Fibroblast of the aortic adventitia (primary cell): ENCODE measurements at regions not wholly inside any gene's neighbourhood (a gene's known extent, or its start where the extent isn't known, plus 50 kb on each side); places are given as distances from the start of the nearest gene placed in this dataset.

ENCODE experiments used
- DNase-seq: peaks from one replicate; pipeline ENCODE4 v3.0.0-alpha.2; 2010; ENCODE audit warnings: low read depth
- H3K4me3 ChIP-seq: 2 replicates; pipeline ENCODE4 v1.5.1; 2011; ENCODE audit warnings: low read depth, mild to moderate bottlenecking, control low read depth, low read length, moderate library complexity
- TF ChIP-seq, protein P1 (sequence below): IDR thresholded peaks from 2 replicates; pipeline ENCODE4 v1.5.1; 2011; ENCODE audit warnings: mild to moderate bottlenecking, low read length, control low read depth, inconsistent platforms; ENCODE audit not compliant: insufficient read depth

DNA sequence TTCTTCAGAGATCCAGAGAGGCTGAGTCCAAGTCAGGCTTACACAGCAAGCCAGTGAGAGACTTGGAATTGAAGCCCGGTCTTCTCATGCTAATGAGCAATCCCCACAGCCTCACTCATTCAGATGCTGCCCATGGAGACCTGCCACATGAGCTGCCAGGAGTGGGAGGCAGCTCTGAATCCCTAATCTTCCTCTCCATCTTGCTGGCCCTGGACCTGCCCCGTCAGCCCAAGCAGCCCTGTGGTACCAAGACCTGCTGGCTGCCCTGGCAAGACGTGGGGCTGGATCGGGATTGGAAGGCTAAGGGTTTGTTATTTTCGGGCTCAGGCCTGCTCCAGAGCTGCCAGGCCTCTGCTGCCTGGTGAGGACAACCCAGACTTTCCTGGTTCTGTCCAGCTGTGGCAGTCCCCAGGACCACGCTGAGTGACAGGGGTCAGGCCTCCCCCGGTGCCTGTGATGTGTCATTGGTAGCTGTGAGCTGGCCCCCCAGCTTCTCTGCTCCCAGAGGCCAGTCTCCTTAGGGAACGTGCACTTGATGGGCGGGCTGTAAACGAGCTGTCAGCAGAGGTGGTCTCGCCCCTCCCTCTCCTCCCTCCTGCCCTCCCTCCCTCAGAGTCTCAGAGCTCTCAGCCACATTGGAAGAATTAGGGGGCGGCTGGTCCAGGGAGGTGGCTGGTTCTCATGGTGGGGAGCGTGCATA is 135.0 kb downstream of the FOXD2 start:
- TF ChIP-seq, protein P1, sequence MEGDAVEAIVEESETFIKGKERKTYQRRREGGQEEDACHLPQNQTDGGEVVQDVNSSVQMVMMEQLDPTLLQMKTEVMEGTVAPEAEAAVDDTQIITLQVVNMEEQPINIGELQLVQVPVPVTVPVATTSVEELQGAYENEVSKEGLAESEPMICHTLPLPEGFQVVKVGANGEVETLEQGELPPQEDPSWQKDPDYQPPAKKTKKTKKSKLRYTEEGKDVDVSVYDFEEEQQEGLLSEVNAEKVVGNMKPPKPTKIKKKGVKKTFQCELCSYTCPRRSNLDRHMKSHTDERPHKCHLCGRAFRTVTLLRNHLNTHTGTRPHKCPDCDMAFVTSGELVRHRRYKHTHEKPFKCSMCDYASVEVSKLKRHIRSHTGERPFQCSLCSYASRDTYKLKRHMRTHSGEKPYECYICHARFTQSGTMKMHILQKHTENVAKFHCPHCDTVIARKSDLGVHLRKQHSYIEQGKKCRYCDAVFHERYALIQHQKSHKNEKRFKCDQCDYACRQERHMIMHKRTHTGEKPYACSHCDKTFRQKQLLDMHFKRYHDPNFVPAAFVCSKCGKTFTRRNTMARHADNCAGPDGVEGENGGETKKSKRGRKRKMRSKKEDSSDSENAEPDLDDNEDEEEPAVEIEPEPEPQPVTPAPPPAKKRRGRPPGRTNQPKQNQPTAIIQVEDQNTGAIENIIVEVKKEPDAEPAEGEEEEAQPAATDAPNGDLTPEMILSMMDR = no peak
- no peak for DNase-seq
- H3K4me3 ChIP-seq = no peak overlapping the region

DNA sequence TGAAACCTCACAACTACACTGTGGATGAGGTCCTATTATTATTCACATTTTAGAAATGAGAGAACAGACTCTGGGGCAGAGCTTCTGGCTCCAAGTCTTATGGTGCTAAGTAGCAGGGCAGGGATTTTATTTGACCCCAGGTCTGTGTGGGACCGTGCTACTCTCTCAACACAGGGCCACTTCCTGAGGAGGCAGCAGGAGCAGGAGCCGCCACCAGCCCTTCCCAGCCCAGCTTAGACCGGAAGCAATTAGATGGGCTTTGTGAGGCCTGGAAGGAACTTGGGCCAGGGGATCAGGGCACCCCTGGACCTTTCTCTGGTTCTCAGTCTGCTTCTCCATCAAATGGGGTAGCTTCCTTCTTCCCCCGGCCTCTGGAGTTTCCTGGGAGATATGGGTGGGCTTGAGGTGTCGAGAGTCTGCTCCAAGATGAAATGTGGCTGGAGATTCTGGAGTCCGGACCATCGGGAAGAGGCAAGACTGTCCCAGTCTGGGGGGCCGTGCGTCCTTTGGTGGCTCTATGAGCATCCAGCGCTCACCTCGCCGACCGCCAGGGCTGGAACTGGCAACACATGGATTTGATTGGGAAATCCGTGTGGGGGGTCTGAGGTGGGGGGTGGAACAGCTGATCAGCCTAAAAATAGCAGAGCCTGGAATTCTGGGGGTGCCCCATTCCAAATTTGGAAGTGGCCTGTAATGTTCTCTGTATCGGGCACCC is 136.8 kb downstream of the FOXD2 start:
- no peak for DNase-seq
- TF ChIP-seq, protein P1 = no peak
- H3K4me3 ChIP-seq = no peak overlapping the region

DNA sequence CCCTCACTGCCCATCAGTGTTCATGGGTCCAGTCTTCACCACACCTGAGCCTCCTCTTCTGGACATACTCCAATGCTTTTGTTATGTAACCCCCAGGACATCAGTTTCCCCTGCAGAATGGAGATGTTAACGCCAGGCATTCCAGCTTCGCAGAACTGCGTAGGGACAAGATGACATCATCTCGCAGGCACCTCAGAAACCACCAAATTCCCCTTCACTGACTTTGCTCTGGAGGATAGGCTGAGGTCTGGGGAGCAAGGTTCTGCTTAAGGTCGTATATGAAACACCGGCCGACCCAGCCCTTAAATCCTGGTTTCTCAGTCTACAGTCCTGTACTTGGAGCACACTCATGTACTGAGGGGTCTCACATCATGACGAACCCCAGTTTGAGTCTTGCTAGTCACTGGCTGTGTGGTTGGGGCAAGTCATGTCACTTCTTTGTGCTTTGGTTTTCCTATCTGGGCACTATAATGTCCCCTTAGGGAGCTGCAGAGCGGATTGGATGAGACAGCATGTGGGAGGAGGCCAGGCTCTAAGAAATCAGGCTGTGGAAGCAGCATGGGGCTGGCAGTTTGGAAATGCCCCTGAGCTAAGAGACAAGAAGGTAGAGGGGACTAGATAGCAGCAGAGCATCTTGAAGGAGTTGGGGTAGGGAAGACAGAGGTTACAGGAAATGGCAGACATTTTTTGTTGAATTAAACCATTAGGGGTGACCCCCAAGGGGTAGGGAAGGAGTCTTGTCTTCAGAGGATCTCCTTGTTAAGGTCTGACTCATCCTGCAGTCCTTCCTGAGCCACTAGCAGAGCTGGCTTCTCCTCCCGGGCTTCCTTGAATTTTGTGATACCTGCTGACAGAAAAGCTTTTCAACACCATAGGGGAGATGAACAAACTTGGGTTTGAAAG is 138.3 kb downstream of the FOXD2 start:
- no peak overlapping the region for H3K4me3 ChIP-seq
- DNase-seq = no peak
- TF ChIP-seq, protein P1 = no peak

DNA sequence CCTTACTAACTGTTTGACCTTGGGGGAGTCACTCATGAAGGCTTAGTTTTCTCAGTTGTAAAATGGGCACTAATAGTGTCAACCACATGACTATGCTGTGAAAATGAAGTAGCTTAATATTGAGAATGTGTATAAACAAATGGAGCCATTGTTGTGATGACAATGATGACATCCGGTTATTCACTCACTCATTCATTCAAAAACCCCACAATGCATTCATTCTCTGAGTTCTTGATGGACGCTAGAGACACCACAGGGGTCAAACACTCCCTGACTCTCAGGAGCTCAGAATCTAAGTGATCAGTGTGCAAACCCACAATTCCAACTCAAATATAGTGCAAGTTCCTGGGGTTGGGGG is 138.9 kb downstream of the FOXD2 start:
- TF ChIP-seq, protein P1 = no peak
- no peak for DNase-seq
- no peak overlapping the region for H3K4me3 ChIP-seq

DNA sequence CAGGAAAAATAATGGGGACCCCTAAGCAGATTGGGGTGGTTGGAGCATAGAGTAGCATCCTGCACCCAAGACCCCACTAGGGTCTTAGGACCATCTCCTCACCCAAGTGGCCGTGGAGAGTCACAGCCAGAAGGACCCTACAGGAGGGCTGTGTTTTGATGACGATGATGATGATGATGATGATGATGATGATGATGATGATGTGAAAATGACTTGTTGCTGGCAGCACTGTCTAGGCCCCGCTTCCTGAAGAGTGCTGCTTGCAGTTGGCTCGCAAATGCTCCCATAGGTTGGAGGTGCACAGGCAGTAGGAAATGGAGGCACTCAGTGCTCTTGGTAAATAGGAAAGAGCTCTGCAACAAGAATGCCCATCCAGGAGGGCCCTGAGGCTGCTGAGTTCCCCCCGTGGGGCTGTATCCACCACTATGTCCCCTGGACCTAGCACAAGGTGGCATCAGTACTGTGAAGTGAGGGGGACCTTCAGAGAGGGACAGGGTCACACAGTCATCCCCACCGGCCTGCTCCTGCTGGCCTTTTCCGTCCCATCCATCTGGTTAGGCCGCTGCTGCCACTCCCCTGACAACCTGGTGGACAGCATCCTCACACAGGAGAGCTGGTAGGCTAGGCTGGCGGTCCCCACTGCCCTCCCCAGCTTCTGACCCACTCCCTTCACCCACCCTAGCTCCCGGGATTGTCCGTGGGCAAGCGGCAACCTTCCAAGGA is 139.6 kb downstream of the FOXD2 start:
- H3K4me3 ChIP-seq = no peak overlapping the region
- TF ChIP-seq, protein P1 = no peak
- DNase-seq = no peak

DNA sequence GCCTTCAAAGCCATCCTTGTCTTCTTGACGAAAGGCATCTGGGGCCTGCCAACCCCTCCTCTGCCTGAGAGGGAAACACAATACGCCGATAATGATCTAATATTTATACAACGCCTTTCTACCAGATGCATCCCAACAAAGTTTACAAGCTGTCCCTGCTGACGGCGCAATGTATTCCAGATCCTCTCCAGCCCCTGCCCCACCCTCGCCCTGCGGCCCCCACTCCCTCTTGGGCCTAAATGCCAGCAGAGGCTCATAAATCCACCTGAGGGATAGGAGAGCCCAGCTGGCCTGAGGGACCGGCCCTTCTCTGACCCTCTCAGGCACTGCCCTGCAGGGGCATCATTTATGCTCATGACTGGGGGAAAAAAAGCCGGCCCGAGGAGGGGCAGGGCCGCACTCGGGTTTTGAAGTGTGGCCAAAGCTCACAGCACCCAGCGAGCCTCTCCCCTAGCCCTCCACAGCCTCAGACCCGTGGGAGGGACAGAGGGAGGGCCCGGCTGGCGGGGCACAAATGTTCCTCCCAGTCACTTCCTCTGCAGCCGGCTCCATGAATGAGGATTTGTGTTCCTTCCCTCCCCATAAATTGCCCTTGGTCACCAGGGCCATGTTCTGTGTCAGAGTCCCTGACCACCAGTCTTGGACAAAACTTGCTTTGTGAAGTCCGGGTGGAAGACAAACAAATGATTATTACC is 140.3 kb downstream of the FOXD2 start:
- no peak overlapping the region for H3K4me3 ChIP-seq
- no peak for DNase-seq
- TF ChIP-seq, protein P1 = no peak
